ENCODE measurements at regions not wholly inside any gene's neighbourhood (a gene's known extent, or its start where the extent isn't known, plus 50 kb on each side); places are given as distances from the start of the nearest gene placed in this dataset.

GRCh38 chr5:24428345-24428744, 216.4 kb downstream of the CDH10 start:
- Histone ChIP-seq H3K4me1 (ENCODE audit: control insufficient read depth, insufficient read depth, low read length) (no peaks in the 10 kb centered on the region), H3K27me3 (replicated peaks in 1 of 2; ENCODE audit: control insufficient read depth in 2 of 2, insufficient read depth in 2 of 2, low read length in 1 of 2) (no peaks in the 10 kb centered on the region), H3K9ac (ENCODE audit: control insufficient read depth, insufficient read depth, low read length) (no peak overlapping the region), H3K4me2 (ENCODE audit: control insufficient read depth, insufficient read depth) (no peak overlapping the region), H3K4me3 (no peak overlapping the region), H2AFZ (ENCODE audit: control insufficient read depth, low read depth, low read length) (no peak overlapping the region), H3K79me2 (ENCODE audit: control insufficient read depth, insufficient read depth, low read length) (no peaks in the 10 kb centered on the region), H3K36me3 (ENCODE audit: control insufficient read depth in 2 of 2, insufficient read depth in 2 of 2, low read length in 1 of 2) (no peaks in the 10 kb centered on the region), H3K9me3 (replicated peaks; ENCODE audit: control insufficient read depth, insufficient read depth, low read length) (no peaks in the 10 kb centered on the region), H4K20me1 (ENCODE audit: control insufficient read depth, insufficient read depth) (no peaks in the 10 kb centered on the region), H3K27ac (ENCODE audit: control insufficient read depth, insufficient read depth) (no peak overlapping the region)
- BruUV-seq (replicated peaks) = no TSS peak
- DNase-seq (ENCODE audit: low read depth, low spot score) (no peak), FAIRE-seq (no peak), ATAC-seq (no peak)
- ChIA-PET POLR2A (no interaction called here), SMC1A (ENCODE audit: uncharacterized antibody, unreplicated experiment) (no interaction called here), RAD21 (ENCODE audit: unreplicated experiment) (no interaction called here), CTCF (no interaction called here)
- intact Hi-C loops (cut with micrococcal nuclease; ENCODE audit: unreplicated experiment) = no loop called here
- no peak for TF ChIP-seq ZNF592 (IDR thresholded peaks at IDR 0.05)
- TF ChIP-seq PRDM15 (CRISPR knock-in tag; IDR thresholded peaks at IDR 0.05) = no peak
- no peak for TF ChIP-seq POLR2AphosphoS5 (IDR thresholded peaks at IDR 0.05; ENCODE audit: low read length)
- TF ChIP-seq MXI1 (IDR thresholded peaks at IDR 0.05; ENCODE audit: low read depth, low read length) = no peak
- in situ Hi-C loops (cut with MboI) = no loop called here
- WGBS (ENCODE audit: insufficient coverage, insufficient replicate concordance, low lambda C conversion rate, missing lambda C conversion rate) = 0% methylated on average over 1 of the region's 1 CpG

Measured in GM12878 (cell line).